ENCODE measurements at regions not wholly inside any gene's neighbourhood (a gene's known extent, or its start where the extent isn't known, plus 50 kb on each side); places are given as distances from the start of the nearest gene placed in this dataset.

- no peak for TF ChIP-seq TSHZ2 (CRISPR knock-in tag; IDR thresholded peaks at IDR 0.05)
Measured at GRCh38 chr2:145078923-145079322, 559.0 kb upstream of the ZEB2 start (continued).

DNA sequence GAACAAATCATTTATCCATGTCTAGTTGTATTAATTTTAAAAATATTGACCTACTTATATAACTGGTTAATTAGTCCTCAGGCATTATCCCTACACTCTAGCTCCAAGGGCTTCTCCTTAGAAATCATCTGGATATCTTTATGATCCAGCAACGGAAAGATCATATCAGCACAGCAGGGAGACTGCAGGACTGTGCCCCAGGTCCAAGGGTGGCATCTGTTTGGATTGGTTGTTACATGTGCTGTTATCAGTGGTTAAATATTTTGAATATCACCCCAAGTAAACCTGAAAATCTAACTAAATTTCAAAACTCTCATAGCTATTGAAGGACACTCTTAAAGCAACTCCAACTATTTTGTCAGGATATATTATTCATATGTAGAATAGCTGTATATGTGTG lies 556.2 kb upstream of the ZEB2 start:
- TF ChIP-seq GLIS3 (CRISPR knock-in tag; IDR thresholded peaks at IDR 0.05): no peak
- no peak for TF ChIP-seq PPARA (CRISPR knock-in tag; IDR thresholded peaks at IDR 0.05; ENCODE audit: borderline replicate concordance)
- no peak for TF ChIP-seq BACH2 (CRISPR knock-in tag; IDR thresholded peaks at IDR 0.05; ENCODE audit: borderline replicate concordance)
- TF ChIP-seq ARNTL (CRISPR knock-in tag; IDR thresholded peaks at IDR 0.05; ENCODE audit: borderline replicate concordance, low read depth): no peak

DNA sequence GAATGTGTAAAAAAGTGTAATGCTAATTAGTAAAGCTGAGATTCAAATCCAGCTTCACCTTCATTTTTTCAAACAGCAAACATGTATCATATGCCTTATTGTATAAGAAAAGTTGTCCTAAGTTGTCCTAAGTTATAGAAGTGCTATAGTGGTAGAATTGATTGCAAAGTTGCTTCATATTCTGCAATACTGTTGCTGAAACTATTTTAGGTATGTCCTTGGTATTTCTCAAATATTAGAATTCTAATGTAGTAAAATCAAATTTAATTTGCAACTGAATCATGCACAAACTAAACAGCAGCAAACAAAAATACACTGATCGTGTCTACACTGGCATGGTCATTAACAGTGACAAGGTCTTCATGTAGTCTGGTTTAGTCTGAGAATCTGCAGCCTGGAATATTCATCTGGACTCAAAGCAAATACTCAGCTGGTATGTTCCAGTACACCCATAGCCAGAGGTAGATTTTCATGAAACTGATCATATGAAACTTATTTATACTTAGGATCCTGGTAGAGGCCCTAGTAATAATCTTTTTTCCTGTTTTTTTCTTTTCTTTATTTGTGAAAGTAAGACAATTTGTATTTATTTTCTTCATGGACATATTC lies 555.6 kb upstream of the ZEB2 start:
- no peak for TF ChIP-seq PPARA (CRISPR knock-in tag; IDR thresholded peaks at IDR 0.05; ENCODE audit: borderline replicate concordance)
- TF ChIP-seq ISL1 (CRISPR knock-in tag; IDR thresholded peaks at IDR 0.05): 0 out of 2 replicates have a peak, but pooled peaks have one; percentile 11
- TF ChIP-seq ZFP30 (CRISPR knock-in tag; IDR thresholded peaks at IDR 0.05): no peak

More for the DNA sequence above, 556.2 kb upstream of the ZEB2 start:
- ATAC-seq: peak; percentile 21; the same call in 1 of the 3 replicates

GRCh38 chr2:145070703-145071102 lies 550.8 kb upstream of the ZEB2 start:
- no peak for TF ChIP-seq GLIS3 (CRISPR knock-in tag; IDR thresholded peaks at IDR 0.05)
- no peak for TF ChIP-seq ZNF565 (CRISPR knock-in tag; conservative IDR thresholded peaks at IDR 0.05; ENCODE audit: low read depth)
- no peak for TF ChIP-seq PPARA (CRISPR knock-in tag; IDR thresholded peaks at IDR 0.05; ENCODE audit: borderline replicate concordance)
- TF ChIP-seq ESRRG (CRISPR knock-in tag; IDR thresholded peaks at IDR 0.05): no peak
- TF ChIP-seq ZNF8 (CRISPR knock-in tag; IDR thresholded peaks at IDR 0.05): no peak
- no peak for TF ChIP-seq ARNTL (CRISPR knock-in tag; IDR thresholded peaks at IDR 0.05; ENCODE audit: borderline replicate concordance, low read depth)
- no peak for TF ChIP-seq BACH2 (CRISPR knock-in tag; IDR thresholded peaks at IDR 0.05; ENCODE audit: borderline replicate concordance)

More for the DNA sequence above, 555.6 kb upstream of the ZEB2 start:
- no peak; the same call in 2 of the 3 replicates for ATAC-seq

DNA sequence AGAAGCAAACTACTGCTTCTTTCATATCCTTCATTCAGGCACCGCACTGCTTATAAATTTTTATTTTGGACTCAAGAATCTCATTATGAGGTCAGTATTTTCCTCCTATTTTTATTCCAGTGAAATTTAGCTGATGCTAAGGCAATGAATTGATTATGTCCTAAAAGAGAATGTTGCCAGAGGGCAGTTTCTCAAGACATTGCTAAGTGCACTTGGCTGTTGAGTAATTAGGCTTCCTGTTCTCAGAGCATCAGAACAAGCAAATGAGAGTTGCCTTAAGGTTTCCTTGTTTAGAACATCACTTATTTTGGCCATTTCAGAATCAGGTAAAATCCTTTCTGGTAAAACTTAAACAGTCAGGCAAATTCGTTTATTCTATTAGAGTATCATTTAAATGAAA lies 548.6 kb upstream of the ZEB2 start:
- TF ChIP-seq CSRNP3 (CRISPR knock-in tag; IDR thresholded peaks at IDR 0.05): no peak
- no peak for TF ChIP-seq ZFP3 (CRISPR knock-in tag; IDR thresholded peaks at IDR 0.05)
- no peak for TF ChIP-seq ESRRG (CRISPR knock-in tag; IDR thresholded peaks at IDR 0.05)
- TF ChIP-seq, protein P1, sequence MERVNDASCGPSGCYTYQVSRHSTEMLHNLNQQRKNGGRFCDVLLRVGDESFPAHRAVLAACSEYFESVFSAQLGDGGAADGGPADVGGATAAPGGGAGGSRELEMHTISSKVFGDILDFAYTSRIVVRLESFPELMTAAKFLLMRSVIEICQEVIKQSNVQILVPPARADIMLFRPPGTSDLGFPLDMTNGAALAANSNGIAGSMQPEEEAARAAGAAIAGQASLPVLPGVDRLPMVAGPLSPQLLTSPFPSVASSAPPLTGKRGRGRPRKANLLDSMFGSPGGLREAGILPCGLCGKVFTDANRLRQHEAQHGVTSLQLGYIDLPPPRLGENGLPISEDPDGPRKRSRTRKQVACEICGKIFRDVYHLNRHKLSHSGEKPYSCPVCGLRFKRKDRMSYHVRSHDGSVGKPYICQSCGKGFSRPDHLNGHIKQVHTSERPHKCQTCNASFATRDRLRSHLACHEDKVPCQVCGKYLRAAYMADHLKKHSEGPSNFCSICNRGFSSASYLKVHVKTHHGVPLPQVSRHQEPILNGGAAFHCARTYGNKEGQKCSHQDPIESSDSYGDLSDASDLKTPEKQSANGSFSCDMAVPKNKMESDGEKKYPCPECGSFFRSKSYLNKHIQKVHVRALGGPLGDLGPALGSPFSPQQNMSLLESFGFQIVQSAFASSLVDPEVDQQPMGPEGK (CRISPR knock-in tag; IDR thresholded peaks at IDR 0.05; ENCODE audit: borderline replicate concordance): no peak
- no peak for TF ChIP-seq ZNF565 (CRISPR knock-in tag; conservative IDR thresholded peaks at IDR 0.05; ENCODE audit: low read depth)
- no peak for TF ChIP-seq BACH2 (CRISPR knock-in tag; IDR thresholded peaks at IDR 0.05; ENCODE audit: borderline replicate concordance)
- no peak for TF ChIP-seq ZNF70 (CRISPR knock-in tag; IDR thresholded peaks at IDR 0.05)
- TF ChIP-seq ZNF8 (CRISPR knock-in tag; IDR thresholded peaks at IDR 0.05): no peak
- no peak for TF ChIP-seq GLIS3 (CRISPR knock-in tag; IDR thresholded peaks at IDR 0.05)
- TF ChIP-seq SNAI2 (CRISPR knock-in tag; IDR thresholded peaks at IDR 0.05): no peak
- TF ChIP-seq RARB (CRISPR knock-in tag; IDR thresholded peaks at IDR 0.05): no peak
- no peak for TF ChIP-seq CSDC2 (CRISPR knock-in tag; IDR thresholded peaks at IDR 0.05)
- TF ChIP-seq TOX (CRISPR knock-in tag; IDR thresholded peaks at IDR 0.05; ENCODE audit: borderline replicate concordance): no peak
- ATAC-seq: no peak

More at GRCh38 chr2:145070703-145071102, 550.8 kb upstream of the ZEB2 start:
- no peak for ATAC-seq

DNA sequence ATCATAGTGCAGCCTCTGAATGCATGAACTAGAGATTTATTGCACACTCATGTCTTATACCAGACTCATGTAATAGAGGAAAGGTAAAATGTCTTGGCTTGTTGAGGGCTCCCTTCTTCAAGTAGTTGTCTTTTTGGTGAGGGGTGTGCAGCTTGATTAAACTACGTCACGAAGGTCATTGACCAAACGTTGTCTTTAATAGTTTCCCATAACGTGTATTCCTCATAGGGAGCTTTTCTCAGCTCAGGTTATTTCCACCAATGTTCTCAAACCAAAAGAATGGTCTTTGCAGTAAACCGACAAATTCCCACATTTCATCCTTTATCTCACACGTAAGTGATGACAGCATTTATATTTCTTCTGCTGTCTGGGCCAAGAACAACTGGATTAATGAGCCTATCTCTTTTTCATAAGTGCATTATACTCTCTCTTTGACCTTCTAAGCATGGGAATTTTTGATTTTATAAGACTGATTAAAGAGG lies 547.7 kb upstream of the ZEB2 start:
- ATAC-seq: no peak
- TF ChIP-seq PPARA (CRISPR knock-in tag; IDR thresholded peaks at IDR 0.05; ENCODE audit: borderline replicate concordance) (no peak), ARNTL (CRISPR knock-in tag; IDR thresholded peaks at IDR 0.05; ENCODE audit: borderline replicate concordance, low read depth) (no peak), RARB (CRISPR knock-in tag; IDR thresholded peaks at IDR 0.05) (no peak), TOX (CRISPR knock-in tag; IDR thresholded peaks at IDR 0.05; ENCODE audit: borderline replicate concordance) (no peak), ZNF70 (CRISPR knock-in tag; IDR thresholded peaks at IDR 0.05) (no peak), ZNF8 (CRISPR knock-in tag; IDR thresholded peaks at IDR 0.05) (no peak), ESRRG (CRISPR knock-in tag; IDR thresholded peaks at IDR 0.05) (no peak), SNAI2 (CRISPR knock-in tag; IDR thresholded peaks at IDR 0.05) (no peak), ZFP30 (CRISPR knock-in tag; IDR thresholded peaks at IDR 0.05) (no peak), ZC3H10 (CRISPR knock-in tag; IDR thresholded peaks at IDR 0.05) (no peak), TCF4 (CRISPR knock-in tag; IDR thresholded peaks at IDR 0.05; ENCODE audit: borderline replicate concordance) (no peak), ZFP3 (CRISPR knock-in tag; IDR thresholded peaks at IDR 0.05) (no peak)
- TF ChIP-seq, protein P2, sequence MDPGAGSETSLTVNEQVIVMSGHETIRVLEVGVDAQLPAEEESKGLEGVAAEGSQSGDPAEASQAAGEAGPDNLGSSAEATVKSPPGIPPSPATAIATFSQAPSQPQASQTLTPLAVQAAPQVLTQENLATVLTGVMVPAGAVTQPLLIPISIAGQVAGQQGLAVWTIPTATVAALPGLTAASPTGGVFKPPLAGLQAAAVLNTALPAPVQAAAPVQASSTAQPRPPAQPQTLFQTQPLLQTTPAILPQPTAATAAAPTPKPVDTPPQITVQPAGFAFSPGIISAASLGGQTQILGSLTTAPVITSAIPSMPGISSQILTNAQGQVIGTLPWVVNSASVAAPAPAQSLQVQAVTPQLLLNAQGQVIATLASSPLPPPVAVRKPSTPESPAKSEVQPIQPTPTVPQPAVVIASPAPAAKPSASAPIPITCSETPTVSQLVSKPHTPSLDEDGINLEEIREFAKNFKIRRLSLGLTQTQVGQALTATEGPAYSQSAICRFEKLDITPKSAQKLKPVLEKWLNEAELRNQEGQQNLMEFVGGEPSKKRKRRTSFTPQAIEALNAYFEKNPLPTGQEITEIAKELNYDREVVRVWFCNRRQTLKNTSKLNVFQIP (CRISPR knock-in tag; IDR thresholded peaks at IDR 0.05; ENCODE audit: borderline replicate concordance, low read depth): no peak
- TF ChIP-seq, protein P1 (CRISPR knock-in tag; IDR thresholded peaks at IDR 0.05; ENCODE audit: borderline replicate concordance): no peak
